ENCODE measurements at regions not wholly inside any gene's neighbourhood (a gene's known extent, or its start where the extent isn't known, plus 50 kb on each side); places are given as distances from the start of the nearest gene placed in this dataset.

- Histone ChIP-seq H3K27me3 (ENCODE audit: control insufficient read depth, insufficient read depth, low read length) (no peaks in the 10 kb centered on the region), H3K36me3 (ENCODE audit: control insufficient read depth, insufficient read depth, low read length) (no peaks in the 10 kb centered on the region), H3K4me3 (ENCODE audit: low read depth, low read length) (no peak overlapping the region)
- no peak for TF ChIP-seq CTCF (IDR thresholded peaks at IDR 0.05; ENCODE audit: insufficient read depth, low read length, severe bottlenecking)
- DNase-seq (ENCODE audit: low read depth) (peak; percentile 4), FAIRE-seq (no peak)
These were observed 731.6 kb downstream of the SOCS6 start for GRCh38 chr18:71020342-71021029.

GRCh38 chr18:71018816-71019215 is 730.0 kb downstream of the SOCS6 start:
- no peaks in the 10 kb centered on the region for H3K27me3 ChIP-seq (ENCODE audit: control insufficient read depth, insufficient read depth, low read length)
- no peak overlapping the region for H3K4me3 ChIP-seq (ENCODE audit: low read depth, low read length)
- FAIRE-seq (no peak), DNase-seq (ENCODE audit: low read depth) (no peak)
- no peak for TF ChIP-seq CTCF (IDR thresholded peaks at IDR 0.05; ENCODE audit: insufficient read depth, low read length, severe bottlenecking)
- no peaks in the 10 kb centered on the region for H3K36me3 ChIP-seq (ENCODE audit: control insufficient read depth, insufficient read depth, low read length)

GRCh38 chr18:71012789-71013188 is 723.9 kb downstream of the SOCS6 start:
- FAIRE-seq, result no peak
- no peak for DNase-seq (ENCODE audit: low read depth)
- H3K27me3 ChIP-seq (ENCODE audit: control insufficient read depth, insufficient read depth, low read length), result no peaks in the 10 kb centered on the region
- H3K36me3 ChIP-seq (ENCODE audit: control insufficient read depth, insufficient read depth, low read length), result no peaks in the 10 kb centered on the region
- H3K4me3 ChIP-seq (ENCODE audit: low read depth, low read length), result no peak overlapping the region
- no peak for TF ChIP-seq CTCF (IDR thresholded peaks at IDR 0.05; ENCODE audit: insufficient read depth, low read length, severe bottlenecking)

GRCh38 chr18:71011389-71011788 is 722.5 kb downstream of the SOCS6 start:
- no peak overlapping the region for H3K4me3 ChIP-seq (ENCODE audit: low read depth, low read length)
- FAIRE-seq (no peak), DNase-seq (ENCODE audit: low read depth) (no peak)
- TF ChIP-seq CTCF (IDR thresholded peaks at IDR 0.05; ENCODE audit: insufficient read depth, low read length, severe bottlenecking), result no peak
- no peaks in the 10 kb centered on the region for H3K27me3 ChIP-seq (ENCODE audit: control insufficient read depth, insufficient read depth, low read length)
- no peaks in the 10 kb centered on the region for H3K36me3 ChIP-seq (ENCODE audit: control insufficient read depth, insufficient read depth, low read length)

- Histone ChIP-seq H3K4me3 (ENCODE audit: low read depth, low read length) (no peak overlapping the region), H3K36me3 (ENCODE audit: control insufficient read depth, insufficient read depth, low read length) (no peaks in the 10 kb centered on the region), H3K27me3 (ENCODE audit: control insufficient read depth, insufficient read depth, low read length) (no peaks in the 10 kb centered on the region)
- FAIRE-seq (no peak), DNase-seq (ENCODE audit: low read depth) (no peak)
- TF ChIP-seq CTCF (IDR thresholded peaks at IDR 0.05; ENCODE audit: insufficient read depth, low read length, severe bottlenecking), result no peak
These were observed 719.4 kb downstream of the SOCS6 start for GRCh38 chr18:71008257-71008656.

- no peak for DNase-seq (ENCODE audit: low read depth)
- TF ChIP-seq CTCF (IDR thresholded peaks at IDR 0.05; ENCODE audit: insufficient read depth, low read length, severe bottlenecking), result no peak
- Histone ChIP-seq H3K36me3 (ENCODE audit: control insufficient read depth, insufficient read depth, low read length) (no peaks in the 10 kb centered on the region), H3K27me3 (ENCODE audit: control insufficient read depth, insufficient read depth, low read length) (no peaks in the 10 kb centered on the region), H3K4me3 (ENCODE audit: low read depth, low read length) (no peak overlapping the region)
- no peak for FAIRE-seq
These were observed 712.8 kb downstream of the SOCS6 start for GRCh38 chr18:71001597-71001996.
